ENCODE measurements at regions not wholly inside any gene's neighbourhood (a gene's known extent, or its start where the extent isn't known, plus 50 kb on each side); places are given as distances from the start of the nearest gene placed in this dataset.
"Not testable (repeated sequence)": the region's sequence is repeated elsewhere in the genome, so short reads cannot be mapped to it uniquely, and the experiment has no call there.

DNA sequence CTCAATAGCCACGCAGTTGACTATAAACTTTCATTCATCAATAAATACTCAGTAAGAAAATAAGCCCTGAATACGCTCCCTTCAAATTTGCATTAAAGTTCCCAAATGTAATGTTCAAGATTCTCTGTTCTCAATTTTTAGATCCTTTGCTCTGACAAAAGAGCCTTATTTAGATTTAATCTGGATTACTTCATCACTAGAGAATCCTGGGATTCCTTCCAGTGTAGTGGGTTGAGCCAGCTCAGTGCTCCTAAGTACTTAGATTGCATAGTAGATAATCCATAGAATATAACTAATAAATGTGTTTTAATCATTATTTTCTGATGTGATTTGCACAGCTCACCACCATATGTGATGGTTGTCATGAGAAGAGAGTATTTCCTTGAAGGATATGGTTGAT is 1286.2 kb downstream of the SUCLG1 start:
- Mint-ChIP-seq H3K27me3 (no peaks in the 10 kb centered on the region), H3K36me3 (no peaks in the 10 kb centered on the region), H3K4me3 (no peak overlapping the region), H3K27ac (no peak overlapping the region), H3K4me1 (no peaks in the 10 kb centered on the region), H3K9me3 (no peaks in the 10 kb centered on the region)
- CTCF ChIA-PET: no interaction called here
- no peak for DNase-seq

DNA sequence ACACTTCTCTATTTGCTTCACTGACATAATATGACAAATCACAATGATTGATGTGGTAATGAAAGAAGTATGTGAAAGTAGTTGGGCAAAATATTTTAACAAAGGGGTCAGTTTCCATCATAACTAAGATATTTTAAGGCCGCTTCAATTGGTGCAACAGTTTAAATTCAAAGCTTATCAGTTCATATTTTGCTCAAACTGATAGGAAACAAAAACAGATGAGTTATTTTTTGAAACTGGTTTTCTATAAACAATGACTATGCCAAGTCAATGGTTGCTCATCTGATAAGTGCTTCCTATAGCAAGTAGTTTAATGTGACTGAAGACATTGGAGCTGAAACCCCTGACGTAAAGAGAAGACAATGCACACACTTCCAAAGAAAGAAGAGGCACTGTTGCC is 1290.7 kb downstream of the SUCLG1 start:
- H3K36me3 Mint-ChIP-seq: no peaks in the 10 kb centered on the region
- CTCF ChIA-PET: no interaction called here
- H3K27me3 Mint-ChIP-seq: no peaks in the 10 kb centered on the region
- no peak overlapping the region for H3K4me3 Mint-ChIP-seq
- no peak overlapping the region for H3K27ac Mint-ChIP-seq
- no peaks in the 10 kb centered on the region for H3K4me1 Mint-ChIP-seq
- DNase-seq: no peak
- no peaks in the 10 kb centered on the region for H3K9me3 Mint-ChIP-seq

DNA sequence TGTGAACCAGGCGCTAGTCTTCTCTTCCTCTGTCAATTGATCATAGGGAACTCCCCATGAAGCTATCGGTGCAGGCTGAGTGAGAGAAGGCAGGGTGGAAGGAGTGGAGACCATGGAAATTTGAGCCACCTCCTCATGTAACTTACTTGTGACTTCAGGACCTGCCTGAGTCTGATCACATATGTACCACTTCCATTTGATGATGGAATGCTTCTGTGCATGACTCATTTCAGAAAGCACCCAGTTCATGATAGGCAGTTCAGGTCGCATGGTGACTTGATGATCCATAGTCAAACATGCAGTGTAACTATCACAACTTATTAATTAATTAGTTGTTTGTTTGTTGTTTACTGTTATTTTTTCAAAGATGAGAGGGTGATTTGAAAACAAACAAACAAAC is 1296.7 kb downstream of the SUCLG1 start:
- H3K27me3 Mint-ChIP-seq: no peaks in the 10 kb centered on the region
- no peak overlapping the region for H3K4me3 Mint-ChIP-seq
- no peak for DNase-seq
- peaks cover 5% of the 10 kb centered on the region for H3K9me3 Mint-ChIP-seq
- H3K4me1 Mint-ChIP-seq: no peaks in the 10 kb centered on the region
- H3K27ac Mint-ChIP-seq: no peak overlapping the region
- H3K36me3 Mint-ChIP-seq: no peaks in the 10 kb centered on the region
- CTCF ChIA-PET: no interaction called here

DNA sequence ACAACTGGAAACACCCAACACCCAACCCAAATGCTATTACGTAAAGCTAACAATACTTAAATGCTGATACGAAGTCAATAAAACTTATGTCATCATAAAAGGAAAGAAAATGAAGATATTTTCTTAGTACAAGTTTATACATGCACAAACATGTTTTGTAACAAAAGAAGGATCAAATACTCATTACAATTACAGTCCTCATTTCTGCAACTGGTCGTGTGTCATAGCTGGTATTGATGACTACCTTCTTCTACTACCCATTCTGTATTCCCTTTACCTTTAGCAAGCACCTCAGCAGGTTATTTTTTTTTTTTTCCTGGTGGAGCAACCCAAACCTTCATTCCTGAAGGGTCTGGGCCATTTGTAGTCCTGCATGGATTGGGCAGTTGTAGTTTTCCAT is 1298.5 kb downstream of the SUCLG1 start:
- no peaks in the 10 kb centered on the region for H3K36me3 Mint-ChIP-seq
- no peaks in the 10 kb centered on the region for H3K4me1 Mint-ChIP-seq
- no peak for DNase-seq
- H3K4me3 Mint-ChIP-seq: no peak overlapping the region
- H3K9me3 Mint-ChIP-seq: peaks cover 5% of the 10 kb centered on the region
- CTCF ChIA-PET: no interaction called here
- H3K27ac Mint-ChIP-seq: no peak overlapping the region
- no peaks in the 10 kb centered on the region for H3K27me3 Mint-ChIP-seq

DNA sequence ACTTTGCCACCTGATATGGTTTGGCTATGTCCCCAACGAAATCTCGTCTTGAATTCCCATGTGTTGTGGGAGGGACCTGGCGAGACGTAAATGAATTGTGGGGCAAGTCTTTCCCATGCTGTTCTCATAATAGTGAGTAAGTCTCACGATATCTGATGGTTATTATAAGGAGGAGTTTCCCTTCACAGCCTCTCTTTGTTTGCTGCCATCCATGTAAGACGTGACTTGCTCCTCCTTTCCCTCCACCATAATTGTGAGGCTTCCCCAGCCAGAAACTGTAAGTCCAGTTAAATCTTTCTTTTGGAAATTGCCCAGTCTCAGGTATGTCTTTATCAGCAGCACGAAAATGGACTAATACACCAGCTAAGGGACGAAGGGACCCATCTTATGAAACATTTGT is 1303.3 kb downstream of the SUCLG1 start:
- Mint-ChIP-seq H3K27me3 (no peaks in the 10 kb centered on the region), H3K9me3 (peaks cover 3% of the 10 kb centered on the region)
- CTCF ChIA-PET: no interaction called here

DNA sequence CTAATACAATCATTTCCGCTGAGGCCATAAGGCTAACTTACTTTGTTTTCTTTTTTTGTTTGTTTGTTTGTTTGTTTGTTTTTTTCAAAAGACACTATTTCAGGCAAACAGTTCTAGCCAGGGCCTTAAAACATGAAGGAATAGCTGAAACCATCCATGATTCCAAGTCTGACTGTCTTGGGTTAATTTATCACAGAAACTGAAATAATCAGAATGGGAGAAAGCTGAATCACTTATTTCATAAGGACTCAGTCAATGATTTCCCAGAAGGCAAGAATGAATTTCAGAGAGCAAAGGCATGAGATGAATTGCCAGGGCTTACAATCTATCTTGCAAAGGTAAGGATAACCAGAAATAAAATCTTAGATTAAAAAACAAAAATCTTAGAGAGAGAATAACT is 1315.1 kb downstream of the SUCLG1 start:
- Mint-ChIP-seq H3K4me3 (no peak overlapping the region), H3K27ac (no peak overlapping the region), H3K36me3 (no peaks in the 10 kb centered on the region), H3K4me1 (no peaks in the 10 kb centered on the region), H3K9me3 (no peaks in the 10 kb centered on the region), H3K27me3 (no peaks in the 10 kb centered on the region)
- CTCF ChIA-PET: no interaction called here
- DNase-seq: no peak

More for the DNA sequence above, 1303.3 kb downstream of the SUCLG1 start:
- no peak for DNase-seq
- Mint-ChIP-seq H3K27ac (no peak overlapping the region), H3K4me1 (no peaks in the 10 kb centered on the region), H3K36me3 (no peaks in the 10 kb centered on the region), H3K4me3 (no peak overlapping the region)

DNA sequence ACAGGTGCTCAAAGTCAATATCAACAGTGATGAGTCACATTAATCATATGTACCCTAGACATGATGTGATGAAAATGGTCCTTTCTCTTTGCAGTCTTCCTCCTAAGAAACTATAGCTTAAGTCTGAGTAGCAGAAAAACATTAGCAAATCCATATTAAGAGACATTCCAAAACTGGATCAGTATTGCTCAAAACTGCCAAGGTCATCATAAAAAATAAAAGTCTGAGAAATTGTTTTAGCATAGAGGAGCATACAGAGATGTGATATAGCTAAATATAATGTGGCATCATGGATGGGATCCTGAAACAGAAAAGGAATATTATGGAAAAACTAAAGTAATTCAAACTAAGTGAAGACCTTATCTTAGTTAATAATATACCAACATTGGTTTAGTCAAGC is 1316.1 kb downstream of the SUCLG1 start:
- CTCF ChIA-PET: no interaction called here
- no peak for DNase-seq
- H3K27me3 Mint-ChIP-seq: no peaks in the 10 kb centered on the region
- H3K4me1 Mint-ChIP-seq: no peaks in the 10 kb centered on the region
- H3K4me3 Mint-ChIP-seq: no peak overlapping the region
- H3K27ac Mint-ChIP-seq: no peak overlapping the region
- no peaks in the 10 kb centered on the region for H3K36me3 Mint-ChIP-seq
- H3K9me3 Mint-ChIP-seq: no peaks in the 10 kb centered on the region

DNA sequence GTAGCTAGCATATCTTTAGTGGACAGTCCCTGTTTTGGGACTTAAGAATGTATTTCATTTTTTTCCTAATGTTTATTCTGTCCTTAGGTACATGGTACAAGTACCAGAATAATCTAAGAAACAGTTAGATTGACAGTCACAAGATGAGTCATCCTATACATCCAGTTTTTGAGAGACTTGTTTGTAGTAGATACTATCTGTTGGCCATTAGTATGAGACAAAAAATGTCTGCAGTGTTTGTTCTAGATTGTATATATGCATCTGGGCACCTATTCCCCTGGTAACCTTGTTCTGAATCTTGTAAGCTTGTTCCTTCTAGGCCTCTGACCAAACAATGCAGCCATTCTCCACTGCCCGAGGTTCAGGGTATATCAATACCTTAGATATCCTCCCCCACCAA is 1343.5 kb downstream of the SUCLG1 start:
- no peak for DNase-seq
- H3K4me3 Mint-ChIP-seq: no peak overlapping the region
- peaks cover 3% of the 10 kb centered on the region for H3K9me3 Mint-ChIP-seq
- no peaks in the 10 kb centered on the region for H3K36me3 Mint-ChIP-seq
- H3K4me1 Mint-ChIP-seq: no peaks in the 10 kb centered on the region
- no peaks in the 10 kb centered on the region for H3K27me3 Mint-ChIP-seq
- H3K27ac Mint-ChIP-seq: no peak overlapping the region
- CTCF ChIA-PET: no interaction called here

DNA sequence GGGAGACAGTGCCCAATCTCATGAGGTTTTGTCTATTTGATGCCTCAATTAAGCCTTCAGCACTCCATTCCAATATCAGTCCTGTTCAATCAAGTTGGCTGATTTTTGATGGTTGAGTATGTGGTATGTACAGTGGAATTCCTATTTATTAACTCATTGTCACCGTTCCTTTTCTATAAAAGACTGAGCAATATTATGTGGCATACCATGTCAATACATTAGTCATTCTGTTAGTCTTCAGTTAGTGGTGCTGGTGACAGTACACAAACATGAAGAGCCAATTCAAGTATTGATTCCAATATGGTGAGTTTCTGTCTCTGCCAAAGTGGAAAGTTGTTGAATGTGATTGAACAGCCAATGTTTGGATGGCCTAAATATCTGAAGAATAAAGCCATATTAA is 1343.9 kb downstream of the SUCLG1 start:
- H3K4me1 Mint-ChIP-seq: no peaks in the 10 kb centered on the region
- no peak for DNase-seq
- CTCF ChIA-PET: no interaction called here
- H3K27ac Mint-ChIP-seq: no peak overlapping the region
- H3K27me3 Mint-ChIP-seq: no peaks in the 10 kb centered on the region
- peaks cover 3% of the 10 kb centered on the region for H3K9me3 Mint-ChIP-seq
- H3K36me3 Mint-ChIP-seq: no peaks in the 10 kb centered on the region
- no peak overlapping the region for H3K4me3 Mint-ChIP-seq

DNA sequence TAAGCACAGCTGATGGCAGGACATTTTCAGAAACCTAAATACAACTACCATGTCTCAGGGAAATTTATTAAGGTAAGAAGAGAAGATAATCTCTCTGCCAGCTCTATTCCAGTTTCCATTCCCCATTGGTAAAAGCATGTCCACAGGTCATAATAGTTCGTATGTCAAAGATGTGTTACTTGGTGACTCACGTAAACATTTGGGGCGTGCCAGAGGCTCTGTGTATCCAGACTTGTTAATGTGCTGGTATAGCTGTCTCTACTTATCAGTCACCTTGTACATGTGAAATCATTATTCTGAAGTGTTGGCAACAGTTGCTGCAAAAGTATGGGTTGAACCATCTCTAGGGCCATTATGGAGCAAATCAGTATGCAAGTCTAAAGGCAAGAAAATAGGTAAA is 1345.1 kb downstream of the SUCLG1 start:
- Mint-ChIP-seq H3K9me3 (peaks cover 8% of the 10 kb centered on the region), H3K36me3 (no peaks in the 10 kb centered on the region), H3K4me1 (no peaks in the 10 kb centered on the region), H3K4me3 (no peak overlapping the region), H3K27ac (no peak overlapping the region), H3K27me3 (no peaks in the 10 kb centered on the region)
- no peak for DNase-seq
- CTCF ChIA-PET: no interaction called here

DNA sequence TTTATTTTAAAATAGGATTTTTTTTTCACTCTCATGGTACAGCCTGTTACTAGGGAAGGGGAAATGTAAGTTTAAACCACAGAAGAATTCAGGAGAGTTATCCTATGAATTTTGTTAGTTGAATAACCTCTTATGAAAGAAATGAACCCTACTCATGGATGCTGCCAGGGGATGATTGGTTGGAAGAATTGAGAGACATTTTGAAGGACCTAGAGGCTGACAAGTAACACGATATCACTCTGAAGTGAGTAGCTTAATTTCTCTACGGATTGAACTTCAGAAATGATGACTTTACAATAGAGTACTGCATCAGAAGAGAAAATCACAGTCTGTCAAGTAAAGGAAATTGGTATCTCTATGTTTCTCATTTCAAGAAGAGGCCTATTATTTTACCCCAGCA is 1346.2 kb downstream of the SUCLG1 start:
- H3K9me3 Mint-ChIP-seq: peaks cover 8% of the 10 kb centered on the region
- no peak for DNase-seq
- H3K4me3 Mint-ChIP-seq: no peak overlapping the region
- H3K36me3 Mint-ChIP-seq: no peaks in the 10 kb centered on the region
- H3K27me3 Mint-ChIP-seq: no peaks in the 10 kb centered on the region
- H3K4me1 Mint-ChIP-seq: no peaks in the 10 kb centered on the region
- no peak overlapping the region for H3K27ac Mint-ChIP-seq
- CTCF ChIA-PET: no interaction called here

DNA sequence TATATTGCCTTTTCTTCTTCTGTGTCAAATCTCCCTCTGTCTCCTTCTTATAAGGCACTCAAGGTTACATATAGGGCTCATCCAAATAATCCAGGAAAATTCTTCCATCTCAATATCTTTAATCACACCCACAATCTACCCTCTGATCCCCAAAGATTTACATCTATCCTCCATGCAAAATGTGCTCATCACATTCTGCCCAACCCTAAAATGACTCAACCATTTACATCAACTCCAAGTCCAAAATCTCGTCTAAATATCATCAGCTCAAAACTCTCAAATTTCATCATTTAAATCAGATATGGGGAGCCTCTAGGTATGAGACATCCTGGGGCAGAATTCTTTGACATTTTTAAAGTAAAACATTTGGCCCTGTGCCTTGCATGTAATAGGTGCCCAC is 1349.8 kb downstream of the SUCLG1 start:
- H3K9me3 Mint-ChIP-seq: peaks cover 11% of the 10 kb centered on the region

DNA sequence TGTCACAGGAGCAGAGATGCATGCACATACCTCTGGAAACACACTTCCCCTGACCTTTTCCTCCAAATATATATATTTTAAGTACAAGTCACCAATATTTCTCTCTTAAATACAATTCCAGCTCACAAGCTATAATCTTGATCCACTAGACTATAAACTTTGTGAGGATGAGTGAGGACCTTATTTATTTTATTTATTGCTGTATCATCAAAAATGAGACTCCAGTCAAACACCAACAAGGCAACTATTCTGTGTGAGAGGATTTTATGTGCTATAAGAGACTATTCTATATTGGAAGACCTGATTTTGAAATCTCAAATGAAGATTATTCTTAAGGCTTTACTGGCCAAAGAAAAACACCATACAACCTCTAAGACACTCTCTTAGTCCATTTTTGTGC is 1352.2 kb downstream of the SUCLG1 start:
- no peaks in the 10 kb centered on the region for H3K4me1 Mint-ChIP-seq

More for the DNA sequence above, 1349.8 kb downstream of the SUCLG1 start:
- Mint-ChIP-seq H3K4me1 (no peaks in the 10 kb centered on the region), H3K27ac (no peak overlapping the region), H3K27me3 (no peaks in the 10 kb centered on the region), H3K36me3 (no peaks in the 10 kb centered on the region), H3K4me3 (no peak overlapping the region)
- CTCF ChIA-PET: no interaction called here
- DNase-seq: no peak

DNA sequence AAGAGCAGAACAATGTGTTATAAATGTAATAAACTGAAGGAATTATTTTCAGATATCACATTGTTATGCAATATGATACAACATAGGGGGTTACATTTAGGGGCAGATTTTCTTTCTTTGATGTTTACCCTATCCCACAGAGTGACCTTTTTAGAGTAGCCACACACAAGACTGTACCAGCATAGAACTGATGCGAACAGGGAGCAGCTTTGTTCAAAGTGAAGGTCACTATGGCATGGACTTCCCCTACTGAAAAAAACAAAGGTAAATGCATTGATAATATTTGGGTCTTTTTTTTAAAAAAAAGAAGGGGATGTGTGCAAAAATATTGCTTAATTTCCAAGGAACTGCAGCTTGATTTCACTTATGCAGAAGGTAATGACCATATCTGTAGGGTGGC is 1354.9 kb downstream of the SUCLG1 start:
- DNase-seq: no peak
- Mint-ChIP-seq H3K9me3 (peaks cover 15% of the 10 kb centered on the region), H3K27me3 (no peaks in the 10 kb centered on the region), H3K4me1 (no peaks in the 10 kb centered on the region), H3K36me3 (no peaks in the 10 kb centered on the region), H3K27ac (no peak overlapping the region), H3K4me3 (no peak overlapping the region)
- CTCF ChIA-PET: no interaction called here

More for the DNA sequence above, 1352.2 kb downstream of the SUCLG1 start:
- Mint-ChIP-seq H3K4me3 (no peak overlapping the region), H3K27me3 (no peaks in the 10 kb centered on the region), H3K9me3 (peaks cover 8% of the 10 kb centered on the region), H3K36me3 (no peaks in the 10 kb centered on the region), H3K27ac (no peak overlapping the region)
- CTCF ChIA-PET: no interaction called here
- DNase-seq: no peak

DNA sequence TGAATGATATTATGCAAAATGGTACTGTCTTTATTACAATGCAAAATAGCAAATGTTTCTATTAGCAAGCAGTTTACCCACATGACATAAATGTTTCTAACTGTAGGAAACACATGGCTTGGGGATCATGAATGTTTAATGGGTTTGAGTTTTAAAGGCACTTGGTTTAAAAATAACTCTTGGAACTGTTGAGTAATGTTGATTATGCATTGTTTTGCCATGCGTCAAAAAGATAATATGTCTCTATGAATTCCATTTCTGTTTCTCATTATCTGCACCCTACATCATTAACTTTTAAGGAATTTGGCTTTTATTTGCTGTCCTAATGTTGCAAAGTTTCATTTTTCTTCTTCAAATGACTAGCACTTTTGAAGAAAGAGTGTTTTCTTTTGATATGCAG is 1355.5 kb downstream of the SUCLG1 start:
- DNase-seq: no peak
- CTCF ChIA-PET: no interaction called here
- no peaks in the 10 kb centered on the region for H3K36me3 Mint-ChIP-seq

DNA sequence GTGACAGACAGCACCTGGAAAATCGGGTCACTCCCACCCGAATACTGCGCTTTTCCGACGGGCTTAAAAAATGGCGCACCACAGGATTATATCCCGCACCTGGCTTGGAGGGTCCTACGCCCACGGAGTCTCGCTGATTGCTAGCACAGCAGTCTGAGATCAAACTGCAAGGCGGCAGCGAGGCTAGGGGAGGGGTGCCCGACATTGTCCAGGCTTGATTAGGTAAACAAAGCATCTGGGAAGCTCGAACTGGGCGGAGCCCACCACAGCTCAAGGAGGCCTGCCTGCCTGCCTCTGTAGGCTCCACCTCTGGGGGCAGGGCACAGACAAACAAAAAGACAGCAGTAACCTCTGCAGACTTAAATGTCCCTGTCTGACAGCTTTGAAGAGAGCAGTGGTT is 1370.0 kb downstream of the SUCLG1 start:
- H3K36me3 Mint-ChIP-seq, H3K4me3 Mint-ChIP-seq, CTCF ChIA-PET, H3K27ac Mint-ChIP-seq, H3K27me3 Mint-ChIP-seq, H3K9me3 Mint-ChIP-seq, DNase-seq, H3K4me1 Mint-ChIP-seq: not testable (repeated sequence)

More for the DNA sequence above, 1355.5 kb downstream of the SUCLG1 start:
- Mint-ChIP-seq H3K27ac (no peak overlapping the region), H3K27me3 (no peaks in the 10 kb centered on the region), H3K9me3 (peaks cover 14% of the 10 kb centered on the region), H3K4me3 (no peak overlapping the region), H3K4me1 (no peaks in the 10 kb centered on the region)
